ENCODE measurements at regions not wholly inside any gene's neighbourhood (a gene's known extent, or its start where the extent isn't known, plus 50 kb on each side); places are given as distances from the start of the nearest gene placed in this dataset.
"Not testable (repeated sequence)": the region's sequence is repeated elsewhere in the genome, so short reads cannot be mapped to it uniquely, and the experiment has no call there.

DNA sequence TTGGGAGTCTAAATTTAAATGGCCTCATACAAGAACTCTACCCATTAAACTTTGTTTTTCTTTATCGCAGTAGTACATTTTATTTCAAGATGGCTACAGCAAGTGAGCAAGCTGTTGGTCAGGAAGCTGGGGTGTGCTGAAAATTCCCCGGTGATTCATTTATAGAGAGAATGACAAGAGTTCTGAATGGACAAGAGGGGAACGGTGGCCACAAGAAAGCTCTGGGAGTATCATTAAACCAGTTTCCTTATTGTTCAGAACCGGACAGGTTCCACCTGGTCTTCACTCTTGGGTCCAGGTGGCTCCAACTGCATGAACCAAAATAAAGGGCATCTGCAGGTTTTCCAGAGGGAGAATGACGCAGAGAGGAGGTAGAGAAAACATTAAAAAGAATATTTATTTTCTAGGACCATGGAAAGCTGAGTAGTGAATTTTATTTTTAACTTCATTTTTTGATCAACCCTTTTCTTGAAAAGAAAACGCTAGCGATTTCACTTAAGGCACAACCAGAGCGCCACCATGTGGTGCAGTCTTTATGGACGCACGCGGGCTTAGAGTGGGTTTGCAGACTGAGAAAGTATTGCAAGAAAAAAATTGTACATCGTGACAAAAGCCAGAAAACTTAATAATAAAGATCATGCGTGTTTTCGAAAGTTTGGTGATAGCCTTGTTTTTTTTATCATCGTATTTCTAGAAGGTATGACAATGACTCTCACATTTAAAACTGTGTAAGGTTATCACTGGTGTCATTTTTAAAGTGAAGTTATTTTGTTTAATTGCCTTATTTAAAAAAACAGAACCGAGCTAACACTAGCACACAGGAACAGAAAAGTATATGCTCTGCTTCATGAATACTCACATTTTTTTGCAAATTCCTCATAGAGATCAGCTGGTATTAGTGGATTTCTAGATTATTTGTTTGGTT is 97.9 kb upstream of the NOL4 start:
- Histone ChIP-seq H3K4me3 (no peak overlapping the region), H3K27ac (no peak overlapping the region)
- no peak for DNase-seq (ENCODE audit: low spot score)
- TF ChIP-seq CTCF (IDR thresholded peaks at IDR 0.05): peak; percentile 28

GRCh38 chr18:34329840-34330239 is 105.1 kb upstream of the NOL4 start:
- H3K4me3 ChIP-seq: no peak overlapping the region
- no peak for DNase-seq (ENCODE audit: low spot score)
- H3K27ac ChIP-seq: no peak overlapping the region
- no peak for TF ChIP-seq CTCF (IDR thresholded peaks at IDR 0.05)

DNA sequence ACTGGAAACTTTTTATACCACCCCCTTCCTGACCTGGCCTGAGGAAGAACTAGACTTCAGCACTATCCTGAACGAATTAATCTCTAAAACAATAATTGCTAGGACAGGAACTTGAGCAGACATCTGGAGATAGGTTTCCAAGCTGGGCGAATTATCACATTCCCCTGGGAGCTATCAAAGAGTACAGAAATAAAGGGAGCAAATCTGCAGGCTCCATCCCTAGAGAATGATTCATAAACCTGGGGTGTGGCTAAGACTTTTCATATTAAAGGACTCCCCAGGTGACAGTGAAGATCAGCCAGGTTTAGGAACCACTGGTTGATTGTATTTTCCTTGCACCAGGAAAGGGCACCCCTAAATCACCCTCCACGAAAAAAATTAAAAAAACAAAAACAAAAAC is 105.6 kb upstream of the NOL4 start:
- Histone ChIP-seq H3K4me3 (no peak overlapping the region), H3K27ac (no peak overlapping the region)
- no peak for TF ChIP-seq CTCF (IDR thresholded peaks at IDR 0.05)
- no peak for DNase-seq (ENCODE audit: low spot score)

DNA sequence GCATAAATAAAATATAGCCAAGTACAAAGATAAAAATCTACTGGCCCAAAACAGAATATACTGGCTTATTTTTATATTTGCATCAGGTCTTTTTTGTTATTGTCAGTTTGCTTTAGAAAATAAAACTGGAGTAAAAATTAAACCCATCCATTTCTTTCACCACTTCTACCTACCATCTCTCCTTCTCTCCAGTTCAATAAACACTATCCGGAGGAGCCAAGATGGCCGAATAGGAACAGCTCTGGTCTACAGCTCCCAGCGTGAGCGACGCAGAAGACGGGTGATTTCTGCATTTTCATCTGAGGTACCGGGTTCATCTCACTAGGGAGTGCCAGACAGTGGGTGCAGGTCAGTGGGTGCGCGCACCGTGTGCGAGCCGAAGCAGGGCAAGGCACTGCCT is 106.2 kb upstream of the NOL4 start:
- DNase-seq (ENCODE audit: low spot score); H3K4me3 ChIP-seq; H3K27ac ChIP-seq: not testable (repeated sequence)

- not testable (repeated sequence) for H3K27ac ChIP-seq; DNase-seq (ENCODE audit: low spot score); H3K4me3 ChIP-seq
Observed at GRCh38 chr18:34331343-34331742, 106.6 kb upstream of the NOL4 start.

GRCh38 chr18:34339155-34339554 is 114.4 kb upstream of the NOL4 start:
- no peak for TF ChIP-seq CTCF (IDR thresholded peaks at IDR 0.05)
- Histone ChIP-seq H3K27ac (no peak overlapping the region), H3K4me3 (no peak overlapping the region)
- no peak for DNase-seq (ENCODE audit: low spot score)

- Histone ChIP-seq H3K4me3 (no peak overlapping the region), H3K27ac (no peak overlapping the region)
- DNase-seq (ENCODE audit: low spot score): no peak
- TF ChIP-seq CTCF (IDR thresholded peaks at IDR 0.05): no peak
Observed at GRCh38 chr18:34342960-34343359, 118.2 kb upstream of the NOL4 start.

DNA sequence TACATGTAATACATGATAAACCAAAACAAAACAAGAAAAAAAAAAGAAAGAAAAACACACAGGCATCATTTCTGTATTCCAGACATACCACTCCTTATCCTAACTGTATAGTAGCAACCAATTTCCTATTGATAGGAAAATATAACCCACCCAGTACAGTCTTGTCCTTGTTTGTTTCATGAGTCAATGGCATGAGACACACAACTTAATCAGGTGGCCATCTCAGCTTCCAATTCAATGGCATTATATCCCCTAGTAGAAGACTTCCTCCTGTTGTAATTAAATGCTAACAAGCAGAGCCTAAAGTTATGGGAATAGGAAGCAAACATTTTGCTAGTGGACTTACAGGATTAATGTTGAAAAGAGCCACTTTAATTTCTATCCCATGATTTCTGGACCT is 121.0 kb upstream of the NOL4 start:
- H3K4me3 ChIP-seq: no peak overlapping the region
- no peak overlapping the region for H3K27ac ChIP-seq
- no peak for DNase-seq (ENCODE audit: low spot score)
- no peak for TF ChIP-seq CTCF (IDR thresholded peaks at IDR 0.05)

All from coronary artery (tissue), 2 donors.